H1 (cell line): ENCODE measurements at regions not wholly inside any gene's neighbourhood (a gene's known extent, or its start where the extent isn't known, plus 50 kb on each side); places are given as distances from the start of the nearest gene placed in this dataset.

Experiments
- CTCF ChIA-PET: fragments of 300-600 bp; sonication (Branson Sonifier 250); formaldehyde crosslinking; loops from one replicate; lab custom pipeline; 2021; ENCODE audit not compliant: partially characterized antibody; lab: Charles Lee
- POLR2A ChIA-PET: fragments of 300-600 bp; sonication (Branson Sonifier 250); formaldehyde crosslinking; loops from one replicate; lab custom pipeline; 2021; ENCODE audit warnings: inconsistent platforms; ENCODE audit not compliant: partially characterized antibody; lab: Charles Lee
- DNase-seq, 2 experiments: peaks; one replicate each; pipeline versions ENCODE4 v3.0.0 to v3.0.0-alpha.2; 2010 to 2022; ENCODE audit warnings: low spot score in 2 of 2, low read depth in 1 of 2, mixed read lengths in 1 of 2
- FAIRE-seq: peaks from 2 replicates; lab custom pipeline; 2011; peaks lifted over from hg19 to GRCh38; lab: Jason Lieb, UNC
- H2AFZ ChIP-seq: 2 replicates; pipeline ENCODE4 v1.8.1; 2012; ENCODE audit warnings: low read length, inconsistent platforms
- H2AK5ac ChIP-seq: 2 replicates; pipeline ENCODE4 v1.6.1; 2013; ENCODE audit warnings: low read depth, low read length
- H2BK120ac ChIP-seq: replicated peaks from 2 replicates; pipeline ENCODE3; 2013; ENCODE audit warnings: low read depth, low read length, inconsistent platforms
- H2BK12ac ChIP-seq: 2 replicates; pipeline ENCODE4 v1.6.1; 2013; ENCODE audit warnings: low read depth, low read length
- H2BK15ac ChIP-seq: 2 replicates; pipeline ENCODE4 v1.6.1; 2013; ENCODE audit warnings: low read length
- H2BK20ac ChIP-seq: 2 replicates; pipeline ENCODE4 v1.6.1; 2013; ENCODE audit warnings: low read length
- H2BK5ac ChIP-seq: 2 replicates; pipeline ENCODE4 v1.6.1; 2013; ENCODE audit warnings: low read depth, low read length
- H3K14ac ChIP-seq: 2 replicates; pipeline ENCODE4 v1.6.1; 2013; ENCODE audit warnings: inconsistent platforms; ENCODE audit not compliant: insufficient read length
- H3K18ac ChIP-seq: 2 replicates; pipeline ENCODE4 v1.6.1; 2013; ENCODE audit warnings: low read length; ENCODE audit errors: extremely low read depth
- H3K23ac ChIP-seq: 2 replicates; pipeline ENCODE4 v1.6.1; 2013; ENCODE audit warnings: inconsistent platforms; ENCODE audit not compliant: insufficient read length
- H3K23me2 ChIP-seq: 2 replicates; pipeline ENCODE4 v1.6.1; 2013; ENCODE audit warnings: low read depth, low read length
- H3K27ac ChIP-seq: 2 replicates; pipeline ENCODE4 v1.6.1; 2011; ENCODE audit warnings: low read depth, low read length, inconsistent platforms
- H3K27me3 ChIP-seq, 4 experiments: replicated peaks in 1 of 4; 1 replicate in 1 of 4; 2 replicates in 3 of 4; pipeline versions ENCODE4 v1.6.1 to v1.8.1; 2011 to 2013; ENCODE audit warnings: low read length in 3 of 4, mild to moderate bottlenecking in 3 of 4, inconsistent platforms in 2 of 4, mixed read lengths in 2 of 4, moderate library complexity in 1 of 4; ENCODE audit not compliant: control insufficient read depth in 3 of 4, insufficient read depth in 3 of 4; ENCODE audit errors: extremely low read depth in 1 of 4
- H3K36me3 ChIP-seq, 4 experiments: 2 replicates each; pipeline versions ENCODE4 v1.6.1 to v1.8.1; 2011 to 2013; ENCODE audit warnings: mild to moderate bottlenecking in 4 of 4, low read length in 3 of 4, moderate library complexity in 2 of 4, control low read depth in 1 of 4, inconsistent platforms in 1 of 4; ENCODE audit not compliant: insufficient read depth in 4 of 4, control insufficient read depth in 2 of 4
- H3K4ac ChIP-seq: replicated peaks from 2 replicates; pipeline ENCODE3; 2013; ENCODE audit warnings: low read length, low read depth, mixed read lengths, inconsistent platforms; ENCODE audit not compliant: insufficient read length
- H3K4me1 ChIP-seq, 4 experiments: replicated peaks in 1 of 4; 1 replicate in 1 of 4; 2 replicates in 3 of 4; pipeline versions ENCODE4 v1.6.1 to v1.8.1; 2011 to 2013; ENCODE audit warnings: low read length in 3 of 4, inconsistent platforms in 2 of 4, mixed read lengths in 1 of 4; ENCODE audit not compliant: insufficient read depth in 4 of 4, control insufficient read depth in 3 of 4
- H3K4me2 ChIP-seq, 2 experiments: 2 replicates each; pipeline versions ENCODE4 v1.6.1 to v1.8.1; 2011 to 2013; ENCODE audit warnings: low read depth in 2 of 2, low read length in 2 of 2, control low read depth in 1 of 2, inconsistent platforms in 1 of 2, mild to moderate bottlenecking in 1 of 2; ENCODE audit not compliant: insufficient read depth in 1 of 2
- H3K4me3 ChIP-seq, 4 experiments: fragments of 200-600, 300-600 bp in 1 of 4; sonication (generic), shearing (Covaris generic), sonication (Bioruptor Twin) in 1 of 4; 2 replicates each; pipeline versions ENCODE4 v1.5.1 to v1.8.1; 2011 to 2016; ENCODE audit warnings: low read length in 4 of 4, low read depth in 3 of 4, control low read depth in 2 of 4, inconsistent platforms in 2 of 4, mild to moderate bottlenecking in 2 of 4, mixed read lengths in 1 of 4, moderate library complexity in 1 of 4; ENCODE audit not compliant: insufficient read depth in 2 of 4; ENCODE audit errors: extremely low read depth in 1 of 4
- H3K56ac ChIP-seq: replicated peaks from 2 replicates; pipeline ENCODE3; 2013; ENCODE audit warnings: low read depth, mild to moderate bottlenecking, mixed read lengths, low read length, inconsistent platforms; ENCODE audit not compliant: insufficient read length
- H3K79me1 ChIP-seq: 2 replicates; pipeline ENCODE4 v1.6.1; 2013; ENCODE audit warnings: low read depth, low read length, control low read depth
- H3K79me2 ChIP-seq, 2 experiments: 2 replicates each; pipeline versions ENCODE4 v1.6.1 to v1.8.1; 2012 to 2013; ENCODE audit warnings: low read length in 2 of 2, mild to moderate bottlenecking in 2 of 2, inconsistent platforms in 1 of 2; ENCODE audit not compliant: insufficient read depth in 2 of 2, control insufficient read depth in 1 of 2
- H3K9ac ChIP-seq, 4 experiments: replicated peaks in 1 of 4; 1 replicate in 1 of 4; 2 replicates in 3 of 4; pipeline versions ENCODE4 v1.6.1 to v1.8.1; 2011 to 2013; ENCODE audit warnings: low read depth in 3 of 4, low read length in 3 of 4, control low read depth in 2 of 4, mild to moderate bottlenecking in 2 of 4, moderate library complexity in 2 of 4, inconsistent platforms in 1 of 4; ENCODE audit errors: extremely low read depth in 1 of 4
- H3K9me3 ChIP-seq, 2 experiments: 2 replicates each; pipeline versions ENCODE4 v1.6.1 to v1.8.1; 2012 to 2013; ENCODE audit warnings: mild to moderate bottlenecking in 2 of 2, moderate library complexity in 2 of 2, control low read depth in 1 of 2, inconsistent platforms in 1 of 2, low read depth in 1 of 2, low read length in 1 of 2, mixed read lengths in 1 of 2; ENCODE audit not compliant: insufficient read depth in 2 of 2
- H4K20me1 ChIP-seq, 2 experiments: replicated peaks in 1 of 2; 2 replicates each; pipeline versions ENCODE3 to v1.8.1; 2011 to 2013; ENCODE audit warnings: inconsistent platforms in 2 of 2, low read length in 2 of 2, mild to moderate bottlenecking in 1 of 2; ENCODE audit not compliant: insufficient read depth in 2 of 2, control insufficient read depth in 1 of 2
- H4K5ac ChIP-seq: 2 replicates; pipeline ENCODE4 v1.6.1; 2013; ENCODE audit warnings: low read length, low read depth, mixed read lengths, inconsistent platforms; ENCODE audit not compliant: insufficient read length
- H4K8ac ChIP-seq: 2 replicates; pipeline ENCODE4 v1.8.0; 2013; ENCODE audit warnings: mild to moderate bottlenecking, moderate library complexity, low read length, inconsistent platforms; ENCODE audit not compliant: insufficient read depth; ENCODE audit errors: extremely low read depth
- H4K91ac ChIP-seq: replicated peaks from 2 replicates; pipeline ENCODE3; 2013; ENCODE audit warnings: low read length, mixed read lengths, inconsistent platforms; ENCODE audit not compliant: insufficient read length
- BCL11A ChIP-seq, 2 experiments: IDR thresholded peaks; one replicate each; pipeline ENCODE4 v1.6.1; 2011; ENCODE audit warnings: low read depth in 2 of 2, low read length in 2 of 2, mild to moderate bottlenecking in 2 of 2
- CBX5 ChIP-seq: fragments of 300-800, 300-1000 bp; sonication (generic); IDR thresholded peaks from 2 replicates; pipeline ENCODE4 v1.7.1; 2016; ENCODE audit warnings: antibody characterized with exemption, low read length, low read depth
- CEBPB ChIP-seq: IDR thresholded peaks from 2 replicates; pipeline ENCODE4 v1.6.1; 2012; ENCODE audit warnings: low read depth, low read length
- CHD1 ChIP-seq: IDR thresholded peaks from 2 replicates; pipeline ENCODE4 v1.6.1; 2012; ENCODE audit warnings: low read depth, low read length, improper control_type of control experiment
- CHD2 ChIP-seq: IDR thresholded peaks from 2 replicates; pipeline ENCODE4 v1.6.1; 2012; ENCODE audit warnings: low read length, improper control_type of control experiment
- CTBP2 ChIP-seq: IDR thresholded peaks from 2 replicates; pipeline ENCODE4 v1.7.0; 2011; ENCODE audit warnings: borderline replicate concordance, mild to moderate bottlenecking, moderate library complexity, mixed read lengths, low read length; ENCODE audit not compliant: insufficient read depth, insufficient read length
- FOSL1 ChIP-seq: IDR thresholded peaks from 2 replicates; pipeline ENCODE4 v1.6.1; 2011; ENCODE audit warnings: mild to moderate bottlenecking, low read depth, low read length, moderate library complexity; ENCODE audit not compliant: insufficient read depth
- KDM1A ChIP-seq: fragments of 200-600, 300-600 bp; sonication (generic); IDR thresholded peaks from 2 replicates; pipeline ENCODE4 v1.7.1; 2016; ENCODE audit warnings: mild to moderate bottlenecking, low read length, borderline replicate concordance
- KDM5A ChIP-seq: fragments of 200-600 bp; IDR thresholded peaks from 2 replicates; pipeline ENCODE4 v1.7.1; 2012; ENCODE audit warnings: mild to moderate bottlenecking, low read length, inconsistent platforms, mixed read lengths
- RNF2 ChIP-seq: fragments of 200-900, 300-1000 bp; sonication (generic); IDR thresholded peaks from 2 replicates; pipeline ENCODE4 v1.7.1; 2016; ENCODE audit warnings: borderline replicate concordance, low read depth, mild to moderate bottlenecking, antibody characterized with exemption, low read length; ENCODE audit not compliant: poor library complexity, severe bottlenecking; ENCODE audit errors: missing control alignments
- SP1 ChIP-seq: IDR thresholded peaks from 2 replicates; pipeline ENCODE4 v1.6.1; 2011; ENCODE audit warnings: low read depth, low read length
- SUZ12 ChIP-seq: fragments of 200-600 bp; sonication (generic); IDR thresholded peaks from 2 replicates; pipeline ENCODE4 v1.6.1; 2012; ENCODE audit warnings: mild to moderate bottlenecking, inconsistent platforms, low read length, moderate library complexity, mixed read lengths
- WGBS, 2 experiments: shearing (Covaris generic) in 1 of 2; methylation state at CpG; one replicate each; pipeline versions ENCODE4 v1.1.6 to v1.1.7; 2013 to 2015; ENCODE audit warnings: low lambda C conversion rate in 2 of 2, mixed read lengths in 2 of 2, inconsistent platforms in 1 of 2, low coverage in 1 of 2, missing lambda C conversion rate in 1 of 2; ENCODE audit not compliant: insufficient replicate concordance in 2 of 2, insufficient coverage in 1 of 2, insufficient read length in 1 of 2; ENCODE audit errors: extremely low coverage in 1 of 2, missing lambda C conversion rate in 1 of 2; 5-methylcytosine and 5-hydroxymethylcytosine counted together

DNA sequence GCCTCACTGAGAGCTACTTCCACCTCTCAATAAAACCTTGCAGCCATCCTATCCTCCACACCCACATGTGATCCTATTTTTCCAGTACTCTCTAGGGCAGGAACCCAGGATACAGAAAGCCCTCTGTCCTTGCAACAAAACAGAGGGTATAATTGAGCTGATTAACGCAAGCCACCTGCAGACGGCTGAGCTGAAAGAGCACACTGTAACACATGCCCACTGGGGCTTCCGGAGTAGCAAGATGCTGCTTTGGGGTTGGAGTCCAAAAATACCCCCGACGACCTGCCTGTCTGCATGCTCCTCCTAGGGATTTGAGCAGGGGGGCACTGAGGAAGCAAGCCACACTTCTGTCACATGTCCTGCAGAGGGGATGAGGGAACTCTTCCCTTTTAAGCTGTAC lies 401.1 kb upstream of the FOXG1 start:
- FAIRE-seq (no peak), DNase-seq (no peak)
- no peak overlapping the region for H3K18ac ChIP-seq
- no peak overlapping the region for H2BK12ac ChIP-seq
- ChIA-PET CTCF (interaction anchor here (1.2 kb wide), 1 partner anchor 10 kb away, joined by 4 read pairs; no protein-coding TSS in a partner anchor), POLR2A (no interaction called here)
- H3K4me1 ChIP-seq = no peaks in the 10 kb centered on the region
- no peaks in the 10 kb centered on the region for H3K79me1 ChIP-seq
- H2AFZ ChIP-seq = no peak overlapping the region
- H4K8ac ChIP-seq = no peak overlapping the region
- H3K36me3 ChIP-seq = no peaks in the 10 kb centered on the region
- H2BK20ac ChIP-seq = no peak overlapping the region
- H3K23me2 ChIP-seq = no peaks in the 10 kb centered on the region
- no peak overlapping the region for H3K23ac ChIP-seq
- 95% methylated on average over 5 of the region's 5 CpGs; no CpG with 5 or more reads in 1 of the 2 experiments for WGBS, 2 experiments
- no peaks in the 10 kb centered on the region for H4K20me1 ChIP-seq
- H3K56ac ChIP-seq = no peak overlapping the region
- H3K4me3 ChIP-seq = no peak overlapping the region
- no peak overlapping the region for H3K4me2 ChIP-seq
- no peak overlapping the region for H3K27ac ChIP-seq
- H2BK5ac ChIP-seq = no peak overlapping the region
- H2BK120ac ChIP-seq = no peak overlapping the region
- no peak overlapping the region for H4K5ac ChIP-seq
- no peak overlapping the region for H3K4ac ChIP-seq
- H2BK15ac ChIP-seq = no peak overlapping the region
- no peak overlapping the region for H4K91ac ChIP-seq
- H3K79me2 ChIP-seq = no peaks in the 10 kb centered on the region
- no peak overlapping the region for H3K14ac ChIP-seq
- no peak overlapping the region for H3K9ac ChIP-seq
- no peak overlapping the region for H2AK5ac ChIP-seq
- peaks cover 6 to 15% of the 10 kb centered on the region in 2 experiments; a peak in 2 of 4 replicates for H3K9me3 ChIP-seq
- no peaks in the 10 kb centered on the region for H3K27me3 ChIP-seq
- TF ChIP-seq CBX5 (no peak), CTBP2 (no peak), CHD2 (no peak), FOSL1 (no peak), CHD1 (no peak), SUZ12 (no peak), BCL11A (IDR thresholded peaks at IDR 0.05; ENCODE audit: low read depth in 2 of 2, low read length in 2 of 2) (no peak), KDM5A (no peak), RNF2 (no peak), CEBPB (no peak), SP1 (no peak), KDM1A (no peak)
